ENCODE measurements at regions not wholly inside any gene's neighbourhood (a gene's known extent, or its start where the extent isn't known, plus 50 kb on each side); places are given as distances from the start of the nearest gene placed in this dataset.

GRCh38 chr1:14100444-14100843 lies 400.5 kb downstream of the PRDM2 start:
- H3K9ac ChIP-seq = no peak overlapping the region
- H3K36me3 ChIP-seq (ENCODE audit: control insufficient read depth, insufficient read depth, low read length) = no peaks in the 10 kb centered on the region
- H3K4me2 ChIP-seq (ENCODE audit: low read length) = no peak overlapping the region
- no peak overlapping the region for H3K27ac ChIP-seq
- no peaks in the 10 kb centered on the region for H3K79me2 ChIP-seq
- H3K4me3 ChIP-seq (ENCODE audit: low read depth, low read length) = no peak overlapping the region
- H3K9me3 ChIP-seq (ENCODE audit: control insufficient read depth, low read length) = no peaks in the 10 kb centered on the region
- H2AFZ ChIP-seq = no peak overlapping the region
- H3K27me3 ChIP-seq (ENCODE audit: control insufficient read depth, insufficient read depth, low read length) = no peaks in the 10 kb centered on the region
- H3K4me1 ChIP-seq = no peaks in the 10 kb centered on the region
- no peak for TF ChIP-seq CTCF (IDR thresholded peaks at IDR 0.05)

- no peak for TF ChIP-seq CTCF (IDR thresholded peaks at IDR 0.05)
Measured at GRCh38 chr1:14100919-14101318, 400.9 kb downstream of the PRDM2 start.

GRCh38 chr1:14102180-14102579 lies 402.2 kb downstream of the PRDM2 start:
- H2AFZ ChIP-seq = no peak overlapping the region
- H3K36me3 ChIP-seq (ENCODE audit: control insufficient read depth, insufficient read depth, low read length) = no peaks in the 10 kb centered on the region
- no peaks in the 10 kb centered on the region for H3K9me3 ChIP-seq (ENCODE audit: control insufficient read depth, low read length)
- no peak overlapping the region for H3K27ac ChIP-seq
- no peaks in the 10 kb centered on the region for H3K4me1 ChIP-seq
- TF ChIP-seq CTCF (IDR thresholded peaks at IDR 0.05) = no peak
- H3K4me3 ChIP-seq (ENCODE audit: low read depth, low read length) = no peak overlapping the region
- no peaks in the 10 kb centered on the region for H3K27me3 ChIP-seq (ENCODE audit: control insufficient read depth, insufficient read depth, low read length)
- H3K4me2 ChIP-seq (ENCODE audit: low read length) = no peak overlapping the region
- no peaks in the 10 kb centered on the region for H3K79me2 ChIP-seq
- no peak overlapping the region for H3K9ac ChIP-seq

More at GRCh38 chr1:14100919-14101318, 400.9 kb downstream of the PRDM2 start:
- Histone ChIP-seq H3K4me2 (ENCODE audit: low read length) (no peak overlapping the region), H3K36me3 (ENCODE audit: control insufficient read depth, insufficient read depth, low read length) (no peaks in the 10 kb centered on the region), H3K27me3 (ENCODE audit: control insufficient read depth, insufficient read depth, low read length) (no peaks in the 10 kb centered on the region), H3K9me3 (ENCODE audit: control insufficient read depth, low read length) (no peaks in the 10 kb centered on the region), H2AFZ (no peak overlapping the region), H3K4me3 (ENCODE audit: low read depth, low read length) (no peak overlapping the region), H3K27ac (no peak overlapping the region), H3K4me1 (no peaks in the 10 kb centered on the region), H3K79me2 (no peaks in the 10 kb centered on the region), H3K9ac (no peak overlapping the region)

GRCh38 chr1:14103878-14104430 lies 404.0 kb downstream of the PRDM2 start:
- H3K4me1 ChIP-seq = no peaks in the 10 kb centered on the region
- no peaks in the 10 kb centered on the region for H3K9me3 ChIP-seq (ENCODE audit: control insufficient read depth, low read length)
- TF ChIP-seq CTCF (IDR thresholded peaks at IDR 0.05) = no peak
- no peak overlapping the region for H3K9ac ChIP-seq
- H3K27ac ChIP-seq = no peak overlapping the region
- H3K27me3 ChIP-seq (ENCODE audit: control insufficient read depth, insufficient read depth, low read length) = no peaks in the 10 kb centered on the region
- H2AFZ ChIP-seq = no peak overlapping the region
- no peak overlapping the region for H3K4me2 ChIP-seq (ENCODE audit: low read length)
- no peaks in the 10 kb centered on the region for H3K79me2 ChIP-seq
- no peaks in the 10 kb centered on the region for H3K36me3 ChIP-seq (ENCODE audit: control insufficient read depth, insufficient read depth, low read length)
- no peak overlapping the region for H3K4me3 ChIP-seq (ENCODE audit: low read depth, low read length)

GRCh38 chr1:14106126-14106525 lies 406.1 kb downstream of the PRDM2 start:
- H2AFZ ChIP-seq = no peak overlapping the region
- H3K4me3 ChIP-seq (ENCODE audit: low read depth, low read length) = no peak overlapping the region
- H3K36me3 ChIP-seq (ENCODE audit: control insufficient read depth, insufficient read depth, low read length) = no peaks in the 10 kb centered on the region
- no peaks in the 10 kb centered on the region for H3K27me3 ChIP-seq (ENCODE audit: control insufficient read depth, insufficient read depth, low read length)
- H3K4me2 ChIP-seq (ENCODE audit: low read length) = no peak overlapping the region
- no peaks in the 10 kb centered on the region for H3K9me3 ChIP-seq (ENCODE audit: control insufficient read depth, low read length)
- no peak overlapping the region for H3K9ac ChIP-seq
- H3K4me1 ChIP-seq = no peaks in the 10 kb centered on the region
- H3K79me2 ChIP-seq = no peaks in the 10 kb centered on the region
- no peak for TF ChIP-seq CTCF (IDR thresholded peaks at IDR 0.05)
- H3K27ac ChIP-seq = no peak overlapping the region

All from parathyroid adenoma (tissue), 2 donors.